Nephron progenitor cell (in vitro differentiated cells): ENCODE measurements at regions not wholly inside any gene's neighbourhood (a gene's known extent, or its start where the extent isn't known, plus 50 kb on each side); places are given as distances from the start of the nearest gene placed in this dataset.

Experiments
- DNase-seq: peaks from one replicate; pipeline ENCODE4 v3.0.0; 2021
- H3K27ac Mint-ChIP-seq: 2 replicates; pipeline ENCODE4 v1.8.0; 2021; ENCODE audit warnings: mild to moderate bottlenecking, moderate library complexity, mixed read lengths
- H3K27me3 Mint-ChIP-seq: 2 replicates; pipeline ENCODE4 v1.8.0; 2021; ENCODE audit warnings: mild to moderate bottlenecking, low read depth, mixed read lengths; ENCODE audit not compliant: poor library complexity
- H3K36me3 Mint-ChIP-seq: 2 replicates; pipeline ENCODE4 v1.8.0; 2021; ENCODE audit warnings: low read depth, mixed read lengths
- H3K4me1 Mint-ChIP-seq: 2 replicates; pipeline ENCODE4 v1.8.0; 2021; ENCODE audit warnings: mixed read lengths
- H3K4me3 Mint-ChIP-seq: 2 replicates; pipeline ENCODE4 v1.8.0; 2021; ENCODE audit warnings: mild to moderate bottlenecking, moderate library complexity, mixed read lengths
- H3K9me3 Mint-ChIP-seq: 2 replicates; pipeline ENCODE4 v1.8.0; 2021; ENCODE audit warnings: mild to moderate bottlenecking, moderate library complexity, mixed read lengths
- TF ChIP-seq, protein P1 (sequence below): fragments of 200-600 bp; sonication (generic); IDR thresholded peaks from 2 replicates; pipeline ENCODE4 v1.5.0; 2021; ENCODE audit warnings: antibody characterized with exemption

DNA sequence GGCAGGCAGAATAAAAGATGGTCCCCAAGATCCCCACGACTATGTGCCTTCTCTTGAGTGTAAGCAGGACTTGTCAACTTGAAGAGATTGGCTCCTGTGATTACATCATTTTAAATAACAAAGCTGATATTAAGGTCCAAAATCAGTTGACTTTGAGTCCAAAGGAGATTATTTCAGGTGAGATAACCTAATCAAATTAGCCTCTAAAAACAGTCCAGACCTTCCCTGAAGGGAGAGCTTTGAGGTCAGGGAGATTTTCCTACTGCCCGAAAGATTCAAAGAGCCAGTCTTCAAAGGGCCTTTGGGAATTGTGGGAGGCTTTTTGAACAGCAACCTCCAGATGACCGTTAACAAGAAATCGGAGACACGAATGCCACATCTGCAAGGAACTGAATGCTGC, 51.5 kb upstream of the NCAM2 start:
- no peak for DNase-seq
- Mint-ChIP-seq H3K27ac (no peak overlapping the region), H3K36me3 (no peaks in the 10 kb centered on the region), H3K27me3 (no peaks in the 10 kb centered on the region), H3K4me1 (peaks cover 12% of the 10 kb centered on the region), H3K4me3 (no peak overlapping the region), H3K9me3 (no peaks in the 10 kb centered on the region)
- TF ChIP-seq, protein P1, sequence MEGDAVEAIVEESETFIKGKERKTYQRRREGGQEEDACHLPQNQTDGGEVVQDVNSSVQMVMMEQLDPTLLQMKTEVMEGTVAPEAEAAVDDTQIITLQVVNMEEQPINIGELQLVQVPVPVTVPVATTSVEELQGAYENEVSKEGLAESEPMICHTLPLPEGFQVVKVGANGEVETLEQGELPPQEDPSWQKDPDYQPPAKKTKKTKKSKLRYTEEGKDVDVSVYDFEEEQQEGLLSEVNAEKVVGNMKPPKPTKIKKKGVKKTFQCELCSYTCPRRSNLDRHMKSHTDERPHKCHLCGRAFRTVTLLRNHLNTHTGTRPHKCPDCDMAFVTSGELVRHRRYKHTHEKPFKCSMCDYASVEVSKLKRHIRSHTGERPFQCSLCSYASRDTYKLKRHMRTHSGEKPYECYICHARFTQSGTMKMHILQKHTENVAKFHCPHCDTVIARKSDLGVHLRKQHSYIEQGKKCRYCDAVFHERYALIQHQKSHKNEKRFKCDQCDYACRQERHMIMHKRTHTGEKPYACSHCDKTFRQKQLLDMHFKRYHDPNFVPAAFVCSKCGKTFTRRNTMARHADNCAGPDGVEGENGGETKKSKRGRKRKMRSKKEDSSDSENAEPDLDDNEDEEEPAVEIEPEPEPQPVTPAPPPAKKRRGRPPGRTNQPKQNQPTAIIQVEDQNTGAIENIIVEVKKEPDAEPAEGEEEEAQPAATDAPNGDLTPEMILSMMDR = no peak
